HG03354 (cell line): ENCODE measurements at regions not wholly inside any gene's neighbourhood (a gene's known extent, or its start where the extent isn't known, plus 50 kb on each side); places are given as distances from the start of the nearest gene placed in this dataset.

Experiments used
- ATAC-seq: cut with Tn5 transposase; IDR thresholded peaks from one replicate; pipeline ENCODE4 v1.9.1; 2021; ENCODE audit warnings: mild to moderate bottlenecking; ENCODE audit not compliant: unreplicated experiment, poor library complexity, severe bottlenecking

GRCh38 chr2:7272210-7272609 lies 355.0 kb downstream of the RNF144A start:
- ATAC-seq: no peak

GRCh38 chr2:7278984-7279383 lies 361.8 kb downstream of the RNF144A start:
- no peak for ATAC-seq

- ATAC-seq: no peak
These were observed 362.3 kb downstream of the RNF144A start for GRCh38 chr2:7279421-7279949.

- no peak for ATAC-seq
These were observed 363.6 kb downstream of the RNF144A start for GRCh38 chr2:7280790-7281189.

- no peak for ATAC-seq
These were observed 364.3 kb downstream of the RNF144A start for GRCh38 chr2:7281231-7282201.

- ATAC-seq: no peak
These were observed 368.9 kb downstream of the RNF144A start for GRCh38 chr2:7286120-7286519.

GRCh38 chr2:7288484-7288883 lies 371.3 kb downstream of the RNF144A start:
- no peak for ATAC-seq

- no peak for ATAC-seq
These were observed 372.5 kb downstream of the RNF144A start for GRCh38 chr2:7289697-7290096.

- ATAC-seq: no peak
These were observed 375.0 kb downstream of the RNF144A start for GRCh38 chr2:7292154-7292691.

- no peak for ATAC-seq
These were observed 392.4 kb downstream of the RNF144A start for GRCh38 chr2:7309582-7309981.

GRCh38 chr2:7324706-7325105 lies 407.5 kb downstream of the RNF144A start:
- no peak for ATAC-seq

- ATAC-seq: no peak
These were observed 408.0 kb downstream of the RNF144A start for GRCh38 chr2:7325186-7325585.

- no peak for ATAC-seq
These were observed 412.3 kb downstream of the RNF144A start for GRCh38 chr2:7329465-7329864.

GRCh38 chr2:7333189-7333765 lies 416.1 kb downstream of the RNF144A start:
- ATAC-seq: no peak

- ATAC-seq: no peak
These were observed 416.8 kb downstream of the RNF144A start for GRCh38 chr2:7333960-7334493.

- ATAC-seq: no peak
These were observed 421.7 kb downstream of the RNF144A start for GRCh38 chr2:7338961-7339360.

GRCh38 chr2:7346336-7346735 lies 429.1 kb downstream of the RNF144A start:
- no peak for ATAC-seq

- no peak for ATAC-seq
These were observed 431.5 kb downstream of the RNF144A start for GRCh38 chr2:7348761-7349160.

GRCh38 chr2:7352191-7352590 lies 435.0 kb downstream of the RNF144A start:
- ATAC-seq: no peak

GRCh38 chr2:7353571-7353970 lies 436.4 kb downstream of the RNF144A start:
- ATAC-seq: no peak
